GM10266 (cell line): ENCODE measurements at regions not wholly inside any gene's neighbourhood (a gene's known extent, or its start where the extent isn't known, plus 50 kb on each side); places are given as distances from the start of the nearest gene placed in this dataset.

Experiments used
- DNase-seq: peaks from one replicate; pipeline ENCODE4 v3.0.0; 2012; ENCODE audit errors: extremely low spot score
- CTCF ChIP-seq: IDR thresholded peaks from 2 replicates; pipeline ENCODE4 v1.5.1; 2012; ENCODE audit warnings: mild to moderate bottlenecking, low read depth; ENCODE audit not compliant: control insufficient read depth, insufficient read depth; ENCODE audit errors: missing control alignments

GRCh38 chr1:218711884-218712674 lies 366.9 kb downstream of the TGFB2 start:
- no peak for TF ChIP-seq CTCF
- DNase-seq, result no peak

GRCh38 chr1:218712677-218713076 lies 367.5 kb downstream of the TGFB2 start:
- no peak for DNase-seq
- no peak for TF ChIP-seq CTCF

- DNase-seq, result no peak
- no peak for TF ChIP-seq CTCF
Observed at GRCh38 chr1:218715961-218716669, 371.0 kb downstream of the TGFB2 start.

- no peak for DNase-seq
- no peak for TF ChIP-seq CTCF
Observed at GRCh38 chr1:218717575-218717974, 372.4 kb downstream of the TGFB2 start.

- TF ChIP-seq CTCF, result no peak
- no peak for DNase-seq
Observed at GRCh38 chr1:218718206-218718605, 373.1 kb downstream of the TGFB2 start.

GRCh38 chr1:218718977-218719376 lies 373.8 kb downstream of the TGFB2 start:
- TF ChIP-seq CTCF, result no peak
- DNase-seq, result no peak
